KMS-11 (cell line): ENCODE measurements at regions not wholly inside any gene's neighbourhood (a gene's known extent, or its start where the extent isn't known, plus 50 kb on each side); places are given as distances from the start of the nearest gene placed in this dataset.

ENCODE experiments used
- H2AFZ ChIP-seq: fragments of 200-600 bp; sonication (generic); 2 replicates; pipeline ENCODE4 v1.6.1; 2016; ENCODE audit warnings: antibody characterized with exemption, mixed run types, low read depth
- H3K27ac ChIP-seq: fragments of 200-600 bp; sonication (generic); 2 replicates; pipeline ENCODE4 v1.6.1; 2016; ENCODE audit warnings: mild to moderate bottlenecking, mixed run types
- H3K27me3 ChIP-seq: fragments of 200-600 bp; sonication (generic); 2 replicates; pipeline ENCODE4 v1.6.1; 2017; ENCODE audit warnings: mild to moderate bottlenecking, low read depth, mixed run types, moderate library complexity; ENCODE audit not compliant: insufficient read depth
- H3K36me3 ChIP-seq: fragments of 200-600 bp; sonication (generic); 2 replicates; pipeline ENCODE4 v1.6.1; 2017; ENCODE audit warnings: mild to moderate bottlenecking, mixed run types; ENCODE audit not compliant: insufficient read depth
- H3K4me1 ChIP-seq: fragments of 200-600 bp; sonication (generic); 2 replicates; pipeline ENCODE4 v1.6.1; 2016; ENCODE audit warnings: mild to moderate bottlenecking, low read depth, mixed run types; ENCODE audit not compliant: poor library complexity, severe bottlenecking
- H3K4me2 ChIP-seq: fragments of 200-600 bp; sonication (generic); 2 replicates; pipeline ENCODE4 v1.7.0; 2016; ENCODE audit warnings: mild to moderate bottlenecking, mixed run types
- H3K4me3 ChIP-seq: fragments of 200-600 bp; sonication (generic); IDR thresholded peaks from 2 replicates; pipeline ENCODE4 v1.6.1; 2017; ENCODE audit warnings: low read depth, low read length, mixed read lengths; ENCODE audit not compliant: insufficient read depth
- H3K79me2 ChIP-seq: fragments of 200-600 bp; sonication (generic); 2 replicates; pipeline ENCODE4 v1.6.1; 2016; ENCODE audit warnings: low read depth, mixed run types; ENCODE audit not compliant: insufficient read depth
- H3K9ac ChIP-seq: fragments of 200-600 bp; sonication (generic); 2 replicates; pipeline ENCODE4 v1.6.1; 2016; ENCODE audit warnings: mild to moderate bottlenecking, mixed run types
- H4K20me1 ChIP-seq: fragments of 200-600 bp; sonication (generic); 2 replicates; pipeline ENCODE4 v1.6.1; 2016; ENCODE audit warnings: mild to moderate bottlenecking, mixed run types; ENCODE audit not compliant: insufficient read depth
- TF ChIP-seq, protein P1 (sequence below): fragments of 200-600 bp; sonication (generic); conservative IDR thresholded peaks from 2 replicates; pipeline ENCODE4 v1.6.1; 2017; ENCODE audit warnings: low read depth, mild to moderate bottlenecking, antibody characterized with exemption, low read length, moderate library complexity, mixed read lengths

DNA sequence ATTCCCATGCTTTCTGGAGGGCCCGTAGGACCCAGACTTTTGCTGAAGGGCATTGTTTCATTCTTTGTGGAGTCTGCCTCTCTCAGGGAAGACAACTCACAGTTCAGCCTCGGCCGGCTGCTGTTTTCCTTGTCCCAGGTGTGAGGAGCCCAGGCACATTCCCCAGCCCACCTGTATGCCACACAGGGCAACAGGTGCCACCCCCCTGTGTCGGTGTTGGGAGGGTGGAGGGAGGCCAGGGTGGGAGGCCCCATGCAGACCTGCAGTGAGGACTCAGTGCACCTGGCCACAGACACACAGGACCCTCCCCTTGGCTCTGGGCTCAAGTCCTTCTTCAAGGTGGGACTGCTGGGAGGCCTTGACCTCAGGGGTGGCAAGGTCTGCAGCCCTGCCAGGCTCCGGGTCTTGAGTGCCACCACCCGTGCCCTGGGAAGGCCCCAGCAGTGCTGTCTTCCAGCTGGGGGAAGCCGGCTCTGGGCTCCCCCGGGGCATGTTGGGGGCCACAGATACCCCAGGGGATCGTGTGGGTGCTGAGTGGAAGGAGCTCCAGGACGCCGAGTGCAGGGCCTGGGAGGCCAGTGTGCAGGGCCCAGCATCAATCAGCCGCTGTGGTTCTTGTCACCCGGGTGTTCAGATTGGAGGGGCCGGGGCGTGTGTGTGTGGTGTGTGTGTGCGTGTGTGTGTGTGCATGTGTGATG, 1286.1 kb downstream of the BRD1 start:
- H3K79me2 ChIP-seq = no peaks in the 10 kb centered on the region
- H3K36me3 ChIP-seq = no peaks in the 10 kb centered on the region
- H3K27ac ChIP-seq = no peak overlapping the region
- no peak overlapping the region for H2AFZ ChIP-seq
- no peaks in the 10 kb centered on the region for H4K20me1 ChIP-seq
- no peaks in the 10 kb centered on the region for H3K27me3 ChIP-seq
- TF ChIP-seq, protein P1, sequence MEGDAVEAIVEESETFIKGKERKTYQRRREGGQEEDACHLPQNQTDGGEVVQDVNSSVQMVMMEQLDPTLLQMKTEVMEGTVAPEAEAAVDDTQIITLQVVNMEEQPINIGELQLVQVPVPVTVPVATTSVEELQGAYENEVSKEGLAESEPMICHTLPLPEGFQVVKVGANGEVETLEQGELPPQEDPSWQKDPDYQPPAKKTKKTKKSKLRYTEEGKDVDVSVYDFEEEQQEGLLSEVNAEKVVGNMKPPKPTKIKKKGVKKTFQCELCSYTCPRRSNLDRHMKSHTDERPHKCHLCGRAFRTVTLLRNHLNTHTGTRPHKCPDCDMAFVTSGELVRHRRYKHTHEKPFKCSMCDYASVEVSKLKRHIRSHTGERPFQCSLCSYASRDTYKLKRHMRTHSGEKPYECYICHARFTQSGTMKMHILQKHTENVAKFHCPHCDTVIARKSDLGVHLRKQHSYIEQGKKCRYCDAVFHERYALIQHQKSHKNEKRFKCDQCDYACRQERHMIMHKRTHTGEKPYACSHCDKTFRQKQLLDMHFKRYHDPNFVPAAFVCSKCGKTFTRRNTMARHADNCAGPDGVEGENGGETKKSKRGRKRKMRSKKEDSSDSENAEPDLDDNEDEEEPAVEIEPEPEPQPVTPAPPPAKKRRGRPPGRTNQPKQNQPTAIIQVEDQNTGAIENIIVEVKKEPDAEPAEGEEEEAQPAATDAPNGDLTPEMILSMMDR = no peak
- no peak overlapping the region for H3K4me3 ChIP-seq
- H3K4me1 ChIP-seq = no peaks in the 10 kb centered on the region
- H3K9ac ChIP-seq = no peak overlapping the region
- H3K4me2 ChIP-seq = no peak overlapping the region

DNA sequence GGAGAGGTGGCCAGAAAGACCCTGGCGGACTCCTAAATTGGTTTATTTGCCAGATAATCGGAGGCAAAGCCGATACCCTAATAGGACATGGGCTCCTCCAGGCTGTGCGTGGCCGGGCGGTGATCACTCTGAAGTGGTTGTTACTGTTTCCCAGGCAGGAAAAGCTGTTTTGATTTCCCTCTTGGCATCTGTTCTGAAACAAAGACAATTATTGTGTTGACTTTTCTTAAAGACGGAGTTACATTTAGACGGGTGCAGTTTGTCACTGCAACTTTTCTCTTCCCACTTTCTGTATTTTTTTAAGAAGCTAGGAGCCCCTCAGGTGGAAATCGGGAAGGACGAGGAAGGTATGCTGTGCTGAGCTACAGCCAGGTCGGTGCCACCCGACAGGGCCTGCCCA, 1288.4 kb downstream of the BRD1 start:
- TF ChIP-seq, protein P1 = no peak
- Histone ChIP-seq H3K36me3 (no peaks in the 10 kb centered on the region), H2AFZ (no peak overlapping the region), H3K9ac (no peak overlapping the region), H3K79me2 (no peaks in the 10 kb centered on the region), H3K27ac (no peak overlapping the region), H3K4me3 (no peak overlapping the region), H3K27me3 (no peaks in the 10 kb centered on the region), H4K20me1 (no peaks in the 10 kb centered on the region), H3K4me1 (no peaks in the 10 kb centered on the region), H3K4me2 (no peak overlapping the region)

DNA sequence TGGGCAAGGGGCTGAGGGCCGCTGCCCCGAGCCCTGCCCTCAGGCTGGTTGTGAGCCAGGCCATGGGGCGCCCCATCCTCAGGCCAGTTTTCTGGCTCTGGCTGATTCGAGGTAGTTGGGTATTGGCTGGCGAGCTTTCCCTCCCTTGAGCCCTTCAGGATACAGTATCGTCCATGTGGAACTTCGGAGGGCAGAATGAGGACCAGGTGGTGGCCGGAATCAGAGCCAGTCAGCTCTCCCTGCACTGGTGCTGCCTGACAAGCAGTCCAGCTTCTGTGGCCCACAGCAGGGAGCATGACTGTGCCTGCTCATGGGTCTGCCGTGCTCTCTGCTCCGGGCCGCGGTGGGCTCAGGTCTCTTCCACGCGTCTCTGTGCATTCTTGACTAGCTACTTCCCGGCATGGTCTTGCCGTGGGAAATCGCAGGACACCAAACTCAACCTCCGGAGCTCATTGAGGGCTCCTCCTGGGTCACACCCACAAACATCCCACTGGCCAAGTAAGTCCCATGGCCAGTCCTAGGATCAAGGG, 1289.3 kb downstream of the BRD1 start:
- Histone ChIP-seq H2AFZ (no peak overlapping the region), H3K36me3 (no peaks in the 10 kb centered on the region), H4K20me1 (no peaks in the 10 kb centered on the region), H3K79me2 (no peaks in the 10 kb centered on the region), H3K4me3 (no peak overlapping the region), H3K27me3 (no peaks in the 10 kb centered on the region), H3K27ac (no peak overlapping the region), H3K4me1 (no peaks in the 10 kb centered on the region), H3K4me2 (no peak overlapping the region), H3K9ac (no peak overlapping the region)
- TF ChIP-seq, protein P1 = no peak

DNA sequence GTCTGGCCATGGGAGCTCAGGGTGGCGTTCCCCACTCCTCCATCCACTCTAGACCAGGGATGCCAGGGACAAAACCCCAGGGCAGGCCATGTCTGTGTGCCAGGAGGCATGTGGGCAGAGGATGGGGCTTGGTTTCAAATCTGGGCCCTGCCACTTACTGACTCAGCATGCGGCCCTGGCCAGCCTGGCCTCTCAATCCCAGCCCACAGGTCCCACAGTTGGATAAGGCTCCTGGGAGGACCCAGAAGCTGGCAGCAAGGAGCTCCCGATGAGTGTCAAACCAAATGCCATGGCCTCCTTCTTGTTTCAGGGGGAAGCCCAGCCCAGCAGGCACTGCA, 1290.4 kb downstream of the BRD1 start:
- H3K36me3 ChIP-seq = no peaks in the 10 kb centered on the region
- no peak overlapping the region for H3K9ac ChIP-seq
- H3K27ac ChIP-seq = no peak overlapping the region
- H3K4me2 ChIP-seq = no peak overlapping the region
- H3K27me3 ChIP-seq = no peaks in the 10 kb centered on the region
- H3K4me1 ChIP-seq = no peaks in the 10 kb centered on the region
- H2AFZ ChIP-seq = no peak overlapping the region
- TF ChIP-seq, protein P1 = no peak
- H3K79me2 ChIP-seq = no peaks in the 10 kb centered on the region
- no peaks in the 10 kb centered on the region for H4K20me1 ChIP-seq
- no peak overlapping the region for H3K4me3 ChIP-seq
